H1 (cell line): ENCODE measurements at regions not wholly inside any gene's neighbourhood (a gene's known extent, or its start where the extent isn't known, plus 50 kb on each side); places are given as distances from the start of the nearest gene placed in this dataset.

Experiments
- CTCF ChIA-PET: fragments of 300-600 bp; sonication (Branson Sonifier 250); formaldehyde crosslinking; loops from one replicate; lab custom pipeline; 2021; ENCODE audit not compliant: partially characterized antibody; lab: Charles Lee
- POLR2A ChIA-PET: fragments of 300-600 bp; sonication (Branson Sonifier 250); formaldehyde crosslinking; loops from one replicate; lab custom pipeline; 2021; ENCODE audit warnings: inconsistent platforms; ENCODE audit not compliant: partially characterized antibody; lab: Charles Lee
- DNase-seq, 2 experiments: peaks; one replicate each; pipeline versions ENCODE4 v3.0.0 to v3.0.0-alpha.2; 2010 to 2022; ENCODE audit warnings: low spot score in 2 of 2, low read depth in 1 of 2, mixed read lengths in 1 of 2
- FAIRE-seq: peaks from 2 replicates; lab custom pipeline; 2011; peaks lifted over from hg19 to GRCh38; lab: Jason Lieb, UNC
- H2AFZ ChIP-seq: 2 replicates; pipeline ENCODE4 v1.8.1; 2012; ENCODE audit warnings: low read length, inconsistent platforms
- H2AK5ac ChIP-seq: 2 replicates; pipeline ENCODE4 v1.6.1; 2013; ENCODE audit warnings: low read depth, low read length
- H2BK120ac ChIP-seq: replicated peaks from 2 replicates; pipeline ENCODE3; 2013; ENCODE audit warnings: low read depth, low read length, inconsistent platforms
- H2BK12ac ChIP-seq: 2 replicates; pipeline ENCODE4 v1.6.1; 2013; ENCODE audit warnings: low read depth, low read length
- H2BK15ac ChIP-seq: 2 replicates; pipeline ENCODE4 v1.6.1; 2013; ENCODE audit warnings: low read length
- H2BK20ac ChIP-seq: 2 replicates; pipeline ENCODE4 v1.6.1; 2013; ENCODE audit warnings: low read length
- H2BK5ac ChIP-seq: 2 replicates; pipeline ENCODE4 v1.6.1; 2013; ENCODE audit warnings: low read depth, low read length
- H3K14ac ChIP-seq: 2 replicates; pipeline ENCODE4 v1.6.1; 2013; ENCODE audit warnings: inconsistent platforms; ENCODE audit not compliant: insufficient read length
- H3K18ac ChIP-seq: 2 replicates; pipeline ENCODE4 v1.6.1; 2013; ENCODE audit warnings: low read length; ENCODE audit errors: extremely low read depth
- H3K23ac ChIP-seq: 2 replicates; pipeline ENCODE4 v1.6.1; 2013; ENCODE audit warnings: inconsistent platforms; ENCODE audit not compliant: insufficient read length
- H3K23me2 ChIP-seq: 2 replicates; pipeline ENCODE4 v1.6.1; 2013; ENCODE audit warnings: low read depth, low read length
- H3K27ac ChIP-seq: 2 replicates; pipeline ENCODE4 v1.6.1; 2011; ENCODE audit warnings: low read depth, low read length, inconsistent platforms
- H3K27me3 ChIP-seq, 4 experiments: replicated peaks in 1 of 4; 1 replicate in 1 of 4; 2 replicates in 3 of 4; pipeline versions ENCODE4 v1.6.1 to v1.8.1; 2011 to 2013; ENCODE audit warnings: low read length in 3 of 4, mild to moderate bottlenecking in 3 of 4, inconsistent platforms in 2 of 4, mixed read lengths in 2 of 4, moderate library complexity in 1 of 4; ENCODE audit not compliant: control insufficient read depth in 3 of 4, insufficient read depth in 3 of 4; ENCODE audit errors: extremely low read depth in 1 of 4
- H3K36me3 ChIP-seq, 4 experiments: 2 replicates each; pipeline versions ENCODE4 v1.6.1 to v1.8.1; 2011 to 2013; ENCODE audit warnings: mild to moderate bottlenecking in 4 of 4, low read length in 3 of 4, moderate library complexity in 2 of 4, control low read depth in 1 of 4, inconsistent platforms in 1 of 4; ENCODE audit not compliant: insufficient read depth in 4 of 4, control insufficient read depth in 2 of 4
- H3K4ac ChIP-seq: replicated peaks from 2 replicates; pipeline ENCODE3; 2013; ENCODE audit warnings: low read length, low read depth, mixed read lengths, inconsistent platforms; ENCODE audit not compliant: insufficient read length
- H3K4me1 ChIP-seq, 4 experiments: replicated peaks in 1 of 4; 1 replicate in 1 of 4; 2 replicates in 3 of 4; pipeline versions ENCODE4 v1.6.1 to v1.8.1; 2011 to 2013; ENCODE audit warnings: low read length in 3 of 4, inconsistent platforms in 2 of 4, mixed read lengths in 1 of 4; ENCODE audit not compliant: insufficient read depth in 4 of 4, control insufficient read depth in 3 of 4
- H3K4me2 ChIP-seq, 2 experiments: 2 replicates each; pipeline versions ENCODE4 v1.6.1 to v1.8.1; 2011 to 2013; ENCODE audit warnings: low read depth in 2 of 2, low read length in 2 of 2, control low read depth in 1 of 2, inconsistent platforms in 1 of 2, mild to moderate bottlenecking in 1 of 2; ENCODE audit not compliant: insufficient read depth in 1 of 2
- H3K4me3 ChIP-seq, 4 experiments: fragments of 200-600, 300-600 bp in 1 of 4; sonication (generic), shearing (Covaris generic), sonication (Bioruptor Twin) in 1 of 4; 2 replicates each; pipeline versions ENCODE4 v1.5.1 to v1.8.1; 2011 to 2016; ENCODE audit warnings: low read length in 4 of 4, low read depth in 3 of 4, control low read depth in 2 of 4, inconsistent platforms in 2 of 4, mild to moderate bottlenecking in 2 of 4, mixed read lengths in 1 of 4, moderate library complexity in 1 of 4; ENCODE audit not compliant: insufficient read depth in 2 of 4; ENCODE audit errors: extremely low read depth in 1 of 4
- H3K56ac ChIP-seq: replicated peaks from 2 replicates; pipeline ENCODE3; 2013; ENCODE audit warnings: low read depth, mild to moderate bottlenecking, mixed read lengths, low read length, inconsistent platforms; ENCODE audit not compliant: insufficient read length
- H3K79me1 ChIP-seq: 2 replicates; pipeline ENCODE4 v1.6.1; 2013; ENCODE audit warnings: low read depth, low read length, control low read depth
- H3K79me2 ChIP-seq, 2 experiments: 2 replicates each; pipeline versions ENCODE4 v1.6.1 to v1.8.1; 2012 to 2013; ENCODE audit warnings: low read length in 2 of 2, mild to moderate bottlenecking in 2 of 2, inconsistent platforms in 1 of 2; ENCODE audit not compliant: insufficient read depth in 2 of 2, control insufficient read depth in 1 of 2
- H3K9ac ChIP-seq, 4 experiments: replicated peaks in 1 of 4; 1 replicate in 1 of 4; 2 replicates in 3 of 4; pipeline versions ENCODE4 v1.6.1 to v1.8.1; 2011 to 2013; ENCODE audit warnings: low read depth in 3 of 4, low read length in 3 of 4, control low read depth in 2 of 4, mild to moderate bottlenecking in 2 of 4, moderate library complexity in 2 of 4, inconsistent platforms in 1 of 4; ENCODE audit errors: extremely low read depth in 1 of 4
- H3K9me3 ChIP-seq, 2 experiments: 2 replicates each; pipeline versions ENCODE4 v1.6.1 to v1.8.1; 2012 to 2013; ENCODE audit warnings: mild to moderate bottlenecking in 2 of 2, moderate library complexity in 2 of 2, control low read depth in 1 of 2, inconsistent platforms in 1 of 2, low read depth in 1 of 2, low read length in 1 of 2, mixed read lengths in 1 of 2; ENCODE audit not compliant: insufficient read depth in 2 of 2
- H4K20me1 ChIP-seq, 2 experiments: replicated peaks in 1 of 2; 2 replicates each; pipeline versions ENCODE3 to v1.8.1; 2011 to 2013; ENCODE audit warnings: inconsistent platforms in 2 of 2, low read length in 2 of 2, mild to moderate bottlenecking in 1 of 2; ENCODE audit not compliant: insufficient read depth in 2 of 2, control insufficient read depth in 1 of 2
- H4K5ac ChIP-seq: 2 replicates; pipeline ENCODE4 v1.6.1; 2013; ENCODE audit warnings: low read length, low read depth, mixed read lengths, inconsistent platforms; ENCODE audit not compliant: insufficient read length
- H4K8ac ChIP-seq: 2 replicates; pipeline ENCODE4 v1.8.0; 2013; ENCODE audit warnings: mild to moderate bottlenecking, moderate library complexity, low read length, inconsistent platforms; ENCODE audit not compliant: insufficient read depth; ENCODE audit errors: extremely low read depth
- H4K91ac ChIP-seq: replicated peaks from 2 replicates; pipeline ENCODE3; 2013; ENCODE audit warnings: low read length, mixed read lengths, inconsistent platforms; ENCODE audit not compliant: insufficient read length
- ASH2L ChIP-seq: fragments of 200-600, 300-600 bp; sonication (generic); IDR thresholded peaks from one replicate; pipeline ENCODE4 v1.7.1; 2017; ENCODE audit warnings: low read length
- NRF1 ChIP-seq: IDR thresholded peaks from 2 replicates; pipeline ENCODE4 v1.6.1; 2011; ENCODE audit warnings: mild to moderate bottlenecking, low read depth, low read length, improper control_type of control experiment
- RXRA ChIP-seq: IDR thresholded peaks from 2 replicates; pipeline ENCODE4 v1.6.1; 2011; ENCODE audit warnings: low read depth, mild to moderate bottlenecking, low read length, moderate library complexity; ENCODE audit not compliant: insufficient read depth
- SIRT6 ChIP-seq: IDR thresholded peaks from one replicate; pipeline ENCODE4 v1.7.1; 2012; ENCODE audit warnings: low read length, inconsistent platforms
- SRF ChIP-seq: IDR thresholded peaks from 2 replicates; pipeline ENCODE4 v1.6.1; 2011; ENCODE audit warnings: mild to moderate bottlenecking, low read depth, low read length, moderate library complexity
- WGBS, 2 experiments: shearing (Covaris generic) in 1 of 2; methylation state at CpG; one replicate each; pipeline versions ENCODE4 v1.1.6 to v1.1.7; 2013 to 2015; ENCODE audit warnings: low lambda C conversion rate in 2 of 2, mixed read lengths in 2 of 2, inconsistent platforms in 1 of 2, low coverage in 1 of 2, missing lambda C conversion rate in 1 of 2; ENCODE audit not compliant: insufficient replicate concordance in 2 of 2, insufficient coverage in 1 of 2, insufficient read length in 1 of 2; ENCODE audit errors: extremely low coverage in 1 of 2, missing lambda C conversion rate in 1 of 2; 5-methylcytosine and 5-hydroxymethylcytosine counted together
- TF ChIP-seq, protein P1 (sequence below): IDR thresholded peaks from 2 replicates; pipeline ENCODE4 v1.6.1; 2011; ENCODE audit warnings: low read depth, mild to moderate bottlenecking, low read length; ENCODE audit not compliant: insufficient read depth

DNA sequence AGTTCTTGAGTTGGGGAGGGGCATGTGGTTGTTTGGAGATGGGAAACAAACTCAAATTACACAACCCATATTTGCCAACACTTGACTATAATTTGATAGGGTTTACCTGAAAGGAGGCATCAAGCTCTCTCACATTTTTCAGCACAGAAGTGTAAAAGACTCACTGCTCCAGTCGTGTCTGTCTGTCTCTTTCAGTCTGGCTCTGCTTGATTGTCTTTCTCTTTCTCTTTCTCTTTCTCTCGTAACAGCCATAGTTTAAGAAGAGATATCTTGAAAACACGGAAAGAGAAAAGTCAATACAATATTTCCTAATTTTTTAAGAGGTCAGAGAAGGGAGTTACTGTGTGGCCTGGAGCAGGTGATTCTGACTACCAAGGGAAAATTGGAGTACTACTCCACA, 413.6 kb upstream of the CXorf51A start:
- Histone ChIP-seq H2BK20ac (no peak overlapping the region), H3K27ac (no peak overlapping the region), H3K4me1 (no peaks in the 10 kb centered on the region), H2AK5ac (no peak overlapping the region), H3K23me2 (no peaks in the 10 kb centered on the region), H4K20me1 (no peaks in the 10 kb centered on the region), H4K5ac (no peak overlapping the region), H3K18ac (no peak overlapping the region), H3K36me3 (no peaks in the 10 kb centered on the region), H3K4ac (no peak overlapping the region), H2BK120ac (no peak overlapping the region), H3K56ac (no peak overlapping the region), H3K9ac (no peak overlapping the region), H2BK5ac (no peak overlapping the region), H3K9me3 (no peaks in the 10 kb centered on the region), H2BK12ac (no peak overlapping the region), H3K14ac (no peak overlapping the region), H3K27me3 (no peaks in the 10 kb centered on the region), H3K4me3 (no peak overlapping the region), H4K91ac (no peak overlapping the region), H3K79me1 (no peaks in the 10 kb centered on the region), H3K23ac (no peak overlapping the region), H2BK15ac (no peak overlapping the region), H3K79me2 (no peaks in the 10 kb centered on the region), H3K4me2 (no peak overlapping the region), H4K8ac (no peak overlapping the region), H2AFZ (no peak overlapping the region)
- no peak for TF ChIP-seq RXRA
- no peak for TF ChIP-seq ASH2L
- no peak for TF ChIP-seq SIRT6
- TF ChIP-seq SRF: no peak
- TF ChIP-seq, protein P1, sequence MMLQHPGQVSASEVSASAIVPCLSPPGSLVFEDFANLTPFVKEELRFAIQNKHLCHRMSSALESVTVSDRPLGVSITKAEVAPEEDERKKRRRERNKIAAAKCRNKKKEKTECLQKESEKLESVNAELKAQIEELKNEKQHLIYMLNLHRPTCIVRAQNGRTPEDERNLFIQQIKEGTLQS: no peak
- TF ChIP-seq NRF1: no peak
- POLR2A ChIA-PET: no interaction called here
- FAIRE-seq: no peak
- WGBS, 2 experiments: 71% methylated on average over 1 of the region's 3 CpGs; no CpG with 5 or more reads in 1 of the 2 experiments
- no peak for DNase-seq
- CTCF ChIA-PET: no interaction called here
